Osteocyte (in vitro differentiated cells): ENCODE measurements at regions not wholly inside any gene's neighbourhood (a gene's known extent, or its start where the extent isn't known, plus 50 kb on each side); places are given as distances from the start of the nearest gene placed in this dataset.

Experiments
- DNase-seq: peaks from one replicate; pipeline ENCODE4 v3.0.0; 2021; ENCODE audit warnings: mixed read lengths; ENCODE audit not compliant: unreplicated experiment; ENCODE audit errors: extremely low spot score
- H3K27ac Mint-ChIP-seq: one replicate; pipeline ENCODE4 v1.8.0; 2021; ENCODE audit warnings: mild to moderate bottlenecking, mixed read lengths; ENCODE audit not compliant: unreplicated experiment
- H3K27me3 Mint-ChIP-seq: one replicate; pipeline ENCODE4 v1.8.0; 2021; ENCODE audit warnings: mixed read lengths; ENCODE audit not compliant: unreplicated experiment
- H3K36me3 Mint-ChIP-seq: one replicate; pipeline ENCODE4 v1.8.0; 2021; ENCODE audit warnings: mixed read lengths; ENCODE audit not compliant: unreplicated experiment
- H3K4me1 Mint-ChIP-seq: one replicate; pipeline ENCODE4 v1.8.0; 2021; ENCODE audit warnings: mixed read lengths; ENCODE audit not compliant: unreplicated experiment
- H3K4me3 Mint-ChIP-seq: one replicate; pipeline ENCODE4 v1.8.0; 2021; ENCODE audit warnings: mild to moderate bottlenecking, moderate library complexity, mixed read lengths; ENCODE audit not compliant: unreplicated experiment
- H3K9me3 Mint-ChIP-seq: one replicate; pipeline ENCODE4 v1.8.0; 2021; ENCODE audit warnings: mixed read lengths; ENCODE audit not compliant: unreplicated experiment
- TF ChIP-seq, protein P1 (sequence below): fragments of 200-600 bp; sonication (generic); IDR thresholded peaks from 2 replicates; pipeline ENCODE4 v1.5.0; 2021; ENCODE audit warnings: antibody characterized with exemption, mild to moderate bottlenecking, moderate library complexity

DNA sequence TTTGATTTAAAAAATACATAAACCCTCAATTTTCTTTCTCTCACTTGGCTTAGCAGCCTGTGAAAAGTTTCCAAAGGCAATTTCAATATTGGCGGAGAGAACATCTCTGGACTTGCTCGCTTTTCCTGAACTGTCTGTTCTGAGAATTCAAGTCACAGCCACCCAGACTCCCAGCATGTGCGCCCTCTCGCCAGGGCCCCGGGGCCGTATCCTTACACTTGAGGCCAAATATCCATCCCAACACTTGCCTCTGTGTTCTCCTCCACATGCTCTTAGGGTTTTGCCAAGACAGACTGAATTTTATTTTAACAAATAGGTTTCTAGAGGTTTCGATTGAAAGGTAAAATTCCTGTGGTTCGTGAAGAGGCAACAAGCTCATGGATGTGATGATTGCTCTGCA is 111.5 kb upstream of the GPR26 start:
- H3K36me3 Mint-ChIP-seq = no peaks in the 10 kb centered on the region
- H3K27ac Mint-ChIP-seq = no peak overlapping the region
- H3K9me3 Mint-ChIP-seq = no peaks in the 10 kb centered on the region
- H3K4me3 Mint-ChIP-seq = no peak overlapping the region
- TF ChIP-seq, protein P1, sequence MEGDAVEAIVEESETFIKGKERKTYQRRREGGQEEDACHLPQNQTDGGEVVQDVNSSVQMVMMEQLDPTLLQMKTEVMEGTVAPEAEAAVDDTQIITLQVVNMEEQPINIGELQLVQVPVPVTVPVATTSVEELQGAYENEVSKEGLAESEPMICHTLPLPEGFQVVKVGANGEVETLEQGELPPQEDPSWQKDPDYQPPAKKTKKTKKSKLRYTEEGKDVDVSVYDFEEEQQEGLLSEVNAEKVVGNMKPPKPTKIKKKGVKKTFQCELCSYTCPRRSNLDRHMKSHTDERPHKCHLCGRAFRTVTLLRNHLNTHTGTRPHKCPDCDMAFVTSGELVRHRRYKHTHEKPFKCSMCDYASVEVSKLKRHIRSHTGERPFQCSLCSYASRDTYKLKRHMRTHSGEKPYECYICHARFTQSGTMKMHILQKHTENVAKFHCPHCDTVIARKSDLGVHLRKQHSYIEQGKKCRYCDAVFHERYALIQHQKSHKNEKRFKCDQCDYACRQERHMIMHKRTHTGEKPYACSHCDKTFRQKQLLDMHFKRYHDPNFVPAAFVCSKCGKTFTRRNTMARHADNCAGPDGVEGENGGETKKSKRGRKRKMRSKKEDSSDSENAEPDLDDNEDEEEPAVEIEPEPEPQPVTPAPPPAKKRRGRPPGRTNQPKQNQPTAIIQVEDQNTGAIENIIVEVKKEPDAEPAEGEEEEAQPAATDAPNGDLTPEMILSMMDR = no peak
- no peaks in the 10 kb centered on the region for H3K27me3 Mint-ChIP-seq
- H3K4me1 Mint-ChIP-seq = no peaks in the 10 kb centered on the region
- DNase-seq = no peak

DNA sequence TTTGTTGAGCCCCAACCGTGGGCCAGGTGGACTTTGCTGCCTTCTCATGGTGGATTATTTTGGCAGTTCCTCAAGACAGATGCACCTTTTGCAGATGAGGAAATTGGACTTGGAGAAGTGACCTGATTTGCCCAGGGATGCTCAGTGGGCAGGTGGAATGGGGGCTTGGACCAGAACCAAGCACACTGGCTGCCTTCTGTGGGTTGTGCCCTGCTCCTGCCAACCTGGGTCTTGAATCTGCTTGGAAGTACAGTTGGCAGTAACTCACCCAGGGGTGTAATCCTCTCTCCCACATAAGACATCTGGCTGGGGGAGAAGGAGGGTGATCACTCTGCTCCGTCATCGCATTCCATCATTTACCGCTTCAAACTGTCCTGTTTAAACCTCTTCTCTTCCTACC is 110.5 kb upstream of the GPR26 start:
- Mint-ChIP-seq H3K36me3 (no peaks in the 10 kb centered on the region), H3K9me3 (no peaks in the 10 kb centered on the region), H3K4me3 (no peak overlapping the region), H3K4me1 (no peaks in the 10 kb centered on the region), H3K27ac (no peak overlapping the region), H3K27me3 (no peaks in the 10 kb centered on the region)
- TF ChIP-seq, protein P1 = no peak
- no peak for DNase-seq

DNA sequence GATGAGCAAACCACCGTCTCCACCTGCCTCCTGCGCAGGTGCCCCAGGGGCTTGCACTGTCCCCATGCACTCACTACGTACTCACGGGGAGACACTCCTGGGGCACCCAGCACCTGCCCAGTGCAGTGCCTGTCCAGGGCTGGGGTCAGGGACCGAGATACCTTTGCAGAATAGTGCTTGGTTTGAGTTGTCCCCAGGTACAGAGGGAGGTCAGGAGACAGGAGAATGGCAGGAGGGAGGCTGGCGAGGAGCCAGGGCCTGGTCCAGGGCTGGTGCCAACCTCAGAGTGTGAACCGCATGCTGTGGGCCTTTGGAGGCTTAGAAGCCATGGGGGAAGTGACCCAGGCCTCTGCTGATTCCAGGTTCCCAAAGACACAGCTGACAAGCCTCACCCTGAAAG is 110.1 kb upstream of the GPR26 start:
- no peaks in the 10 kb centered on the region for H3K9me3 Mint-ChIP-seq
- H3K4me3 Mint-ChIP-seq = no peak overlapping the region
- no peaks in the 10 kb centered on the region for H3K27me3 Mint-ChIP-seq
- H3K27ac Mint-ChIP-seq = no peak overlapping the region
- no peak for DNase-seq
- TF ChIP-seq, protein P1 = no peak
- no peaks in the 10 kb centered on the region for H3K4me1 Mint-ChIP-seq
- no peaks in the 10 kb centered on the region for H3K36me3 Mint-ChIP-seq

DNA sequence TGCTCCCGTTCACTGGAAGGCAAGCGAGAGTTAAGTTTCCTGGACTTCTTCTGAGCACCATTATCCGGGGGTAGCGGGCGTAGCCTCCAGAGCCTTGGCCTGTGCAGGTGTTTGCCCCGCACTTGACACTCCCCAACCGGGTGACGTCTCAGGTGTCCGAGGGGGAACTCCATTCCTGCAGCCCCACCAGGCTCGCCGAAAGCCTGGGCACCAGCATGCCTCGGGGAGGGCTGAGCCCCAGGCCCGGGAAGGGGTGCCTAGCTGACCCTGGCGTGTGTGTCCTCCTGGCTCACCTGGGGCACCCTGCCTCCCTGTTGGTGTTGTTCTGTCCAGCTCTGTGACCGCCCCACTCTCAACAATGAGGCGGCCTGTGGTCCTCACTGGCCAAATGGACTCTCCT is 109.4 kb upstream of the GPR26 start:
- no peaks in the 10 kb centered on the region for H3K4me1 Mint-ChIP-seq
- no peaks in the 10 kb centered on the region for H3K9me3 Mint-ChIP-seq
- no peaks in the 10 kb centered on the region for H3K36me3 Mint-ChIP-seq
- no peak overlapping the region for H3K4me3 Mint-ChIP-seq
- DNase-seq = no peak
- no peak overlapping the region for H3K27ac Mint-ChIP-seq
- TF ChIP-seq, protein P1 = no peak
- H3K27me3 Mint-ChIP-seq = no peaks in the 10 kb centered on the region

DNA sequence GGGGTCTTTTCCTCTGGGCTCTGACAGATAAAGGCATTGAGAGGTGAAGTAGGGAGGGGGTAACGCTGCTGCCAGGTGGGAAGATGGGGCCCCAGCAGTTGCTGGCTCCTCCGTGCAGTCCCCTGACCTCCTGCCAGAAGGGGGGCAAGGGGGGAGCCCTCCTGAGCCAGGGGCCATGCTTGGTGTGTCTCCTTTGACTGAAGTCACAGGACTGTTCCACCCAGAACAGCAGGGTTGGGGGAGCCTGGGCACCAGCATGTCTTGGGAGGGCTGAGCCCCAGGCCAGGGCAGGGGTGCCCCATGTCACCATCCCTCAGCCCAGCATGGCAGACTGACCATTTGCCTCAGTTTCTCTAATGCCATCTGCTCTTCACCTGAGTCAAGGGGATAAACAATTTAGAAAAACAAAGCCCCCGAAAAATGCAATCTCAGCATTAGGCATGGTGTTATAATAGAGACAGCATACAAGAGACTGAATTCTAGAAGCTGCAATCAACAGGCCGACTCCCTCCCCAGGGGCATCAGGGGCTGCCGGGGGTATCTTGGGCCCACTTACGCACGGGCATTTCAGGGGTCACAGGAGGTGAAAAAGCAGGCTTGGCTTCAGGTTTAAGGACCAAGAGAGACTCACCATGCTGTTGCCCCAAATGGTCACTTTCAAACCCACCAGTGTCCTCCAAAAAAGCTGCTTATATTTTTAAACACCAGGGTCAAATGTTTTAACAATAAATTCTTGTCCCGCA is 108.6 kb upstream of the GPR26 start:
- H3K27me3 Mint-ChIP-seq = no peaks in the 10 kb centered on the region

More for the DNA sequence above, 108.6 kb upstream of the GPR26 start:
- no peak for DNase-seq
- no peaks in the 10 kb centered on the region for H3K36me3 Mint-ChIP-seq
- TF ChIP-seq, protein P1 = no peak
- H3K4me3 Mint-ChIP-seq = no peak overlapping the region
- no peak overlapping the region for H3K27ac Mint-ChIP-seq
- no peaks in the 10 kb centered on the region for H3K9me3 Mint-ChIP-seq
- no peaks in the 10 kb centered on the region for H3K4me1 Mint-ChIP-seq
